Fibroblast of the aortic adventitia (primary cell): ENCODE measurements at regions not wholly inside any gene's neighbourhood (a gene's known extent, or its start where the extent isn't known, plus 50 kb on each side); places are given as distances from the start of the nearest gene placed in this dataset.

Source experiments
- DNase-seq: peaks from one replicate; pipeline ENCODE4 v3.0.0-alpha.2; 2010; ENCODE audit warnings: low read depth
- H3K4me3 ChIP-seq: 2 replicates; pipeline ENCODE4 v1.5.1; 2011; ENCODE audit warnings: low read depth, mild to moderate bottlenecking, control low read depth, low read length, moderate library complexity
- TF ChIP-seq, protein P1 (sequence below): IDR thresholded peaks from 2 replicates; pipeline ENCODE4 v1.5.1; 2011; ENCODE audit warnings: mild to moderate bottlenecking, low read length, control low read depth, inconsistent platforms; ENCODE audit not compliant: insufficient read depth

DNA sequence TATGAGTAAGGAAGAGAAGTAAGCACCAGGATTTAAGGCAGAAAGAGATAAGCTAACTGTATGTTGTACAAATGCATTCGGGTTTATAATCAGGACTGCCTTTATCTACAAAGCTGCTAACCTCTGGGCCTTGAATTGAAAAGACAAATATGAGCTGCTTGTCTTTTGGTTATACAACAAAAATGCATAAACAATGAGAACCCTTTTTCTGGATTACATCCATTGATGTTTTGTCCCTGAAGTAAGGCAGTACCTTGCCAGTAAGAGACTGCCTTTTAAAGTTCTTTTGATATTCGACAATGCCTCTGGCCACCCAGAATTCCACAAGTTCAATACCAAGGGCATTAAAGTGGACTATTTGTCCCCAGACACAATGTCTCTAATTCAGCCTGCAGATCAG is 280.7 kb downstream of the ZNF621 start:
- no peak for DNase-seq
- H3K4me3 ChIP-seq: no peak overlapping the region
- TF ChIP-seq, protein P1, sequence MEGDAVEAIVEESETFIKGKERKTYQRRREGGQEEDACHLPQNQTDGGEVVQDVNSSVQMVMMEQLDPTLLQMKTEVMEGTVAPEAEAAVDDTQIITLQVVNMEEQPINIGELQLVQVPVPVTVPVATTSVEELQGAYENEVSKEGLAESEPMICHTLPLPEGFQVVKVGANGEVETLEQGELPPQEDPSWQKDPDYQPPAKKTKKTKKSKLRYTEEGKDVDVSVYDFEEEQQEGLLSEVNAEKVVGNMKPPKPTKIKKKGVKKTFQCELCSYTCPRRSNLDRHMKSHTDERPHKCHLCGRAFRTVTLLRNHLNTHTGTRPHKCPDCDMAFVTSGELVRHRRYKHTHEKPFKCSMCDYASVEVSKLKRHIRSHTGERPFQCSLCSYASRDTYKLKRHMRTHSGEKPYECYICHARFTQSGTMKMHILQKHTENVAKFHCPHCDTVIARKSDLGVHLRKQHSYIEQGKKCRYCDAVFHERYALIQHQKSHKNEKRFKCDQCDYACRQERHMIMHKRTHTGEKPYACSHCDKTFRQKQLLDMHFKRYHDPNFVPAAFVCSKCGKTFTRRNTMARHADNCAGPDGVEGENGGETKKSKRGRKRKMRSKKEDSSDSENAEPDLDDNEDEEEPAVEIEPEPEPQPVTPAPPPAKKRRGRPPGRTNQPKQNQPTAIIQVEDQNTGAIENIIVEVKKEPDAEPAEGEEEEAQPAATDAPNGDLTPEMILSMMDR: no peak

DNA sequence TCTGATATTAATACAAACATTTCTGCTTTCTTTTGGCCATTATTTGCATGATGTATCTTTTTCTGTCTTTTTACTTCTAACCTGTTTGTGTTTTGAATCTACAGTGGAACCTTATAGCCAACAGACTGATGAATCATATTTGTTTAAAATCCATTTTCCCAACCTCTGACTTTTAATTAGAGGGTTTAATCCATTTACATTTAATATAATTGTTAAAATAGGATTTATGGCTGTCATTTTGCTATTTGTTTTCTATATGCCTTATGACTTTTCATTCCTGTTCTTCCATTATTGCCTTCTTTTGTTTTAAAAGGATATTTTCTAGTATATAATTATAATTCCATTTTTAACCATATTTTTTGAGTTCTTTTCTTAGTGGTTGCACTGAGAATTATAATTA is 286.1 kb downstream of the ZNF621 start:
- H3K4me3 ChIP-seq: no peak overlapping the region
- DNase-seq: no peak
- TF ChIP-seq, protein P1: no peak

DNA sequence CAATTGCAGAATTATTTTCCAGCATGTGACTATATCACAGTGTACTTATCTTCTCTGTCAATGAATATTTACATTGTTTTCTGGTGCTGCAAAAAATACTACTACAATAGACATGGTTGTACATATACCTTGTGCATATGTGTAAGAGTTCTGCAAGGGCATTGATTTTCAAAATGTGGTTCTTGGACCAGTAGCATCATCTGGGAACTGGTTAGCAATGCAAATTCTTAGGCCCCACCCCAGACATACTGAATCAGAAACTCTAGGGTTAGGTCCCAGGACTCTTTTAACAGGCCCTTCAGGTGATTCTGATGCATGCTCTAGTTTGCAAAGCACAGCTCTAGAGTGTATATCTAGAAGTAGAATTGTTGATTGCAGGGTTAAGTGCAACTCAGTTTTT is 292.3 kb downstream of the ZNF621 start:
- TF ChIP-seq, protein P1: no peak
- no peak for DNase-seq
- H3K4me3 ChIP-seq: no peak overlapping the region

DNA sequence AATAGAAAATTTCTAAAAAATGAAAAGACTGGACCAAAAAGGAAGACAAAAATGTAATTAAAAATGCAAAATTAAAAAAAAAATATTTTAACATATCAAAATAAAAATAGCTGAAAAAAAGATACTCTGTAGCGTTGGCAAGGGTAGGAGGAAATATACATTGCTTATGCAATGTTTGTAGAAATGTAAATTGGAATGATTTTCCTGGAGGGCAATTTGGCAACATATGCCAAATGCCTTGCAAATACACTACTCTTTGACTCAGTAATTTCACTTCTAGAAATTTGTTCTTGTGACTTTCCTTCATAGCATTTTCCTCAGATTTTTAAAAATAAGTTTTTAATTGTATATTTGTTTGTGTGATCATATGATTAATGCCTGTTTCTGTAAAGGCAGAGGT is 296.6 kb downstream of the ZNF621 start:
- DNase-seq: no peak
- no peak overlapping the region for H3K4me3 ChIP-seq
- TF ChIP-seq, protein P1: no peak

DNA sequence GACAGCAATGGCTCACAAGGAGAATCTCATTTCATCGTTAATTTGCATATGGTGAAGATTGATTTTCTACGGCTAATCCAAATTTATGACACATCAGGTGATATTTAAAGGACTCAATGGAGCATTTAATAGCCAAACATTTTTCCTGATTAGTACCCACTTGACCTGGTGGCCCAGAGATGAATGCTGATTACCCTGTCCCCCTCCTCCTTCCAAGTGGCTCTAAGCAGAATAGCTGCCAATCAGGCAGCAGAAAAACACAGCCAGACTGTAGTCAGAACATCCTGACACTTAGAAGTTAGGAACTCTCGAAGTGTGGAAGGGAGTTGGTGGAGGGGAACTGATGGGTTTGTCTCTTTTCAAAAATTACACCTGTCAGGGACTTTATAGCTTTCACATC is 302.5 kb downstream of the ZNF621 start:
- no peak overlapping the region for H3K4me3 ChIP-seq
- TF ChIP-seq, protein P1: no peak
- DNase-seq: no peak

DNA sequence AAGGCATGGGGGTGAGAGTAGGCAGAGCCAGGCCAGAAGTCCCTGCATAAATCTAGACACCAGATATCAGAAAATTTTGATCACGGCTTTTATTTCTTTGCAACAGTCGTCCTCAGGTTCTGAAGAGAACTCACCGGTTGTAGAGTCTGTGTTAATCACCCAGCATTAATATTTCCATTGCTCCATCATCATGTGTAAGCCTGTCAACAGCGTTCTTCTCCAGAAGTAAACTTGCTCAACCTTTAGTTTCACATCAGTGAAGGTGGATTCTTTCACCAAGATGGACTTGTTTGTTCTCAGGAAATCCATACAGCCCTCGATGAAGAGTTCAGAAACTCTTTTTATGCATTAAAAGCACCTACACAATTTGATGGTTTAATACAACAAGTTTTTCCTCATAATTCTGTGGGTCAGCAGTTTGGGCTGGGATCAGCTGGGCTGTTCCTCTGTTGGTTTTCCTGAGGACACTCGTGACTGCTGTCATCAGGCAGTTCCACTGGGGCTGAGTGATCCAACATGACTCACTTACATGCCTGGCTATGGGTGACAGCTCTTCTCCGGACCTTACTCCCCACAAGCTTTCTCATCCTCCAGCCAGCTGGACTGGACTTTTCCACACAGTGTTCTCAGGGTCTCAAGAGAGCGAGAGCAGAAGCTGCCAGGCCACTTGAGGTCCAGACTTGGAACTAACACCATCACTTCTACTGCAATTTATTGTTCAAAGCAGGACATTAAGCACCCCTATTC is 303.4 kb downstream of the ZNF621 start:
- no peak for DNase-seq
- H3K4me3 ChIP-seq: no peak overlapping the region
- TF ChIP-seq, protein P1: no peak
